GM12875 (cell line): ENCODE measurements at regions not wholly inside any gene's neighbourhood (a gene's known extent, or its start where the extent isn't known, plus 50 kb on each side); places are given as distances from the start of the nearest gene placed in this dataset.

Experiments used
- H3K4me3 ChIP-seq: one replicate; pipeline ENCODE4 v1.5.1; 2011; ENCODE audit warnings: low read depth, low read length, control low read depth
- TF ChIP-seq, protein P1 (sequence below): IDR thresholded peaks from 2 replicates; pipeline ENCODE4 v1.5.1; 2011; ENCODE audit warnings: low read depth, mild to moderate bottlenecking, control low read depth, inconsistent platforms, low read length, moderate library complexity, borderline replicate concordance; ENCODE audit not compliant: insufficient read depth

DNA sequence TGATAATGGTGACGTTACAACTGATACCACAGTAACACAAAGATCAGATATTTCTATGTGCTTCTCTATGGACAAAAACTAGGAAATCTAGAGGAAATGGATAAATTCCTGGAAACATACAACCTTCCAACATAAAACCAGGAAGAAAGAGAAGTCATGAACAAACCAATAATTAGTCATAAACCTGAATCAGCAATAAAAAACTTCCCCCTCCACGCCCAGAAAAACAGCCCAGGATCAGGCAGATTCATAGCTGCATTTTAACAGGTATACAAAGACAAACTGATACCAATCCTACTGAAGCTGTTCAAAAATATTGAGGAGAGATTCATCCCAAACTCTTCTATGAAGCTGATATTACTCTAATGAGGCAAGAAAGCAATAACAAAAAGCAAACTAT, 1535.2 kb upstream of the LRRTM1 start:
- TF ChIP-seq, protein P1, sequence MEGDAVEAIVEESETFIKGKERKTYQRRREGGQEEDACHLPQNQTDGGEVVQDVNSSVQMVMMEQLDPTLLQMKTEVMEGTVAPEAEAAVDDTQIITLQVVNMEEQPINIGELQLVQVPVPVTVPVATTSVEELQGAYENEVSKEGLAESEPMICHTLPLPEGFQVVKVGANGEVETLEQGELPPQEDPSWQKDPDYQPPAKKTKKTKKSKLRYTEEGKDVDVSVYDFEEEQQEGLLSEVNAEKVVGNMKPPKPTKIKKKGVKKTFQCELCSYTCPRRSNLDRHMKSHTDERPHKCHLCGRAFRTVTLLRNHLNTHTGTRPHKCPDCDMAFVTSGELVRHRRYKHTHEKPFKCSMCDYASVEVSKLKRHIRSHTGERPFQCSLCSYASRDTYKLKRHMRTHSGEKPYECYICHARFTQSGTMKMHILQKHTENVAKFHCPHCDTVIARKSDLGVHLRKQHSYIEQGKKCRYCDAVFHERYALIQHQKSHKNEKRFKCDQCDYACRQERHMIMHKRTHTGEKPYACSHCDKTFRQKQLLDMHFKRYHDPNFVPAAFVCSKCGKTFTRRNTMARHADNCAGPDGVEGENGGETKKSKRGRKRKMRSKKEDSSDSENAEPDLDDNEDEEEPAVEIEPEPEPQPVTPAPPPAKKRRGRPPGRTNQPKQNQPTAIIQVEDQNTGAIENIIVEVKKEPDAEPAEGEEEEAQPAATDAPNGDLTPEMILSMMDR: no peak
- no peak overlapping the region for H3K4me3 ChIP-seq

DNA sequence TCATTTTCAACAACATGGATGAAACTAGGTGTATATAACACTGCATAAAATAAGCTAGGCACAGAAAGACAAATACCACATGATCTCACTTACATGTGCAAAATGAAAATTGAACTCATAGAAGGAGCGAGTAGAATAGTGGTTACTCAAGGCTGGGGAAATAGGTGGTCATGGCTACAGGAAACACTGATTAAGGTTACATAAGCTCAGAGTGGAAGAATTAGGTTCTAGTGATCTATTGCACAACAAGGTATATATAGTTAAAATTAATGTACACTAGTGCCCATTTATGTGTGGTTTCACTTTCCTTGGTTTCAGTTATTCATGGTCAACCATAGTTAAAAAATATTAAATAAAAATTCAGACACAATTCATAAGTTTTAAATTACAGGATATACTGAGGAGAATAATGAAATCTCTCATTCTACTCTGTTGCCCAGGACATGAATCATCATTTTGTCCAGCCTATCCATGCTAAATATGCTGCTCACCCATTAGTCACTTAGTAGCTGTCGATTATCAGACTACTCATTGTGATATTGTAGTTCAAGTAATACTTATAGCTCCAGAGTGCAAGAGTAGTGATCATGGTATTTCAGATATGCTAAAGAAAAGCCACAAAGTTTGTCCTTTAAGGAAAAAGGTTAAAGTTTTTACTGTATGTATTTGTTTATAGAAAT, 1530.9 kb upstream of the LRRTM1 start:
- H3K4me3 ChIP-seq: no peak overlapping the region
- TF ChIP-seq, protein P1: no peak

DNA sequence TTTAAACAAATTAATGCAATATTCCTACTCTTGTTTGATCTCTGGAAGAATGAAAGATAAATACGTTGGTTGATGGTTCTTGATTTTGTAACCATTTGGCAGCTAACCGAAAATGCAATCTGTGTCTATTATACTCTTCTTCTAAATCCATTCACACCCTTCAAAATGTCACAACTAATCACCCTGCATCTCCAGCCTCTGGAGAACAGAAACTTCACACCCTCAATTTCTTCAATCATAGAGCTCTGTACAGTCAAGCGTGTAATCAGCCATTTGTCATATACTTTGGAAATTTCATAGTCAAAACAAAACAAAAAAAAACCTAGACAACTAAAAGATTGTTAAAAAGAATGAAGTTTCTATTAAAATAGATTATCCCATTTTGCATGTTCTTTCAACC, 1482.3 kb upstream of the LRRTM1 start:
- H3K4me3 ChIP-seq: no peak overlapping the region
- TF ChIP-seq, protein P1: no peak

DNA sequence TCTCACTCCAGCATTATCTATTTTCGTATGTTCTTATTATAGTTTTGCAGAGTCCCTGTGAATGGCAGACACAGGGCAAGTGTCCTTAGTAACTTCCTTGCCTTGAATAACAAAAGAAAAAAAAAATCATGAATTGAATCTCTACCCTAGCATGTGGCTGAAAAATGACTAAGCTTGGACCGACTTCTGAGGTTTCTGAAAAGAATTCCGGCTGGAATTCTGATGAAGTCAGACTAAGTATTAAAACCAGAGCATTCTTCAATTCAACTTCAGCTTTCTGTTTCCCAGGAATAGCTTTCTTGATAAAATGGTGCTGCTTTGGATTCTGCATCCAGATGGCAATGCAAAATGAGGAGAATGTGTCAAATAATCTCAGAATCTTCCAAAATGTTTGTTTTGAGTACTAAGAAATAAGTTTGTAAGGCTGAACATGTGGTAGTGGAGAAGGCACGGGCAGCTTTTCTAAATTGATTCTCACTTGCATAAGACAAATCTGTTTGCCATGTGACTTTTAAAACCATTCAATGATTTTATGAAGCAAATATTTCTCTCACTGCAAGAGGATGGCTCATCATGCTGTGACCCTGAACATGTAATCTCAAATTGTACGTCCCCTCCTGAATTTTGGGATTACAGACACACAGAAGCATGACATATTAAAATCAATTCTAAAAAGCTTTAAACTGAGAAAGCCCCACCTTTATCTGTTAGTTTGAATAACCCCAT, 1462.8 kb upstream of the LRRTM1 start:
- H3K4me3 ChIP-seq: no peak overlapping the region
- TF ChIP-seq, protein P1: no peak

DNA sequence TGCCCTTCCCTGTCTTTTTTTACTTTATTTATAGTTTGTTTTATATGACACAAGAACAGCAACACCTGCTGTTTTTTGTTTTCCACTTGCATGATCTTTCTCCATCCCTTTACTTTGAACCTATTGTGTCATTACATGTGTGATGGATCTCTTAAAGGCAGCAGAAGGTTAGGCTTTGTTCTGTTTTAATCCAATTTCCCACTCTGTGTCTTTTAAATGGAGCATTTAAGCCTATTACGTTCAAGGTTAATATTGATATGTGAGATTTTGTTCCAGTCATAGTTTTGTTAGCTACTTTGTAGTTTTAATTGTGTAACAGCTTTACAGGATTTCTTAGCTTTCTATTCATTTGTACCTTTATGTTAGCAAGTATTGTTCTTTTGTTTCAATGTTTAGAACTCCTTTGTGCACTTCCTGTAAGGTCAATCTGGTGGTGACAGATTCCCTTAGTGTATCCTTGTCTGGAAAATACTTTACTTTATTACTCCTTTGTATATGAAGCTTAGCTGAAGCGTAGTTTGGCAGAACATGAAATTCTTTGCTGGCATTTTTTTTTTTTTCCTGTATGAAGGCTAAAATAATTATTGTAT, 1443.0 kb upstream of the LRRTM1 start:
- H3K4me3 ChIP-seq: no peak overlapping the region
- TF ChIP-seq, protein P1: no peak

DNA sequence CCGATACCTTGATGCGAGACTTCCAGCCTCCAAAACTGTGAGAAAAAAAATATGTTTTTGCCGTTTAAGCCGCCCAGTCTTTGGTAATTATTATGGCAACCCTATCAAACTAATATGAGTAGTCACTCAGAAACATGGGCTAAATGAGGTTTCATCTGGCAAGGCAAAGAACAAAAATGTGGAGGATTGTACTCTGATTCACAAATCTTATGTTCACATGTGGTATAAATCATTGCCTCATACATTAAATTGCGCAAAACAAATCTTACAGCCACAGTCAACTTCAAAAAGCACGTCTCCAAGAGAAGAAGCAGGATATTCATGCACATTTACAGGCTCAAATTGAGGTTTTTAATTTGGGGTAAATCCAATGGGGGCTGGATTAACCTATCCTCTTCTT, 1435.4 kb upstream of the LRRTM1 start:
- TF ChIP-seq, protein P1: no peak
- H3K4me3 ChIP-seq: no peak overlapping the region
